HCT116 (cell line): ENCODE measurements at regions not wholly inside any gene's neighbourhood (a gene's known extent, or its start where the extent isn't known, plus 50 kb on each side); places are given as distances from the start of the nearest gene placed in this dataset.

Source experiments
- ATAC-seq: fragments of 200-7000 bp; cut with Tn5 transposase; 2 replicates; pipeline ENCODE4 v1.9.1; 2020; ENCODE audit warnings: mild to moderate bottlenecking, moderate library complexity
- BruUV-seq: library from RNA; stranded (reverse); fragments of 400-500 nt; replicated peaks from 2 replicates; lab custom pipeline; 2021; lab: Mats Ljungman, UMichigan
- CTCF ChIA-PET: fragments of 300-600 bp; sonication (Branson Sonifier 250); formaldehyde crosslinking; loops from one replicate; lab custom pipeline; 2021; ENCODE audit warnings: antibody characterized with exemption; lab: Charles Lee
- POLR2A ChIA-PET: fragments of 300-600, 350-600 bp; sonication (Branson Sonifier 250); formaldehyde crosslinking; loops from one replicate; lab custom pipeline; 2021; ENCODE audit warnings: antibody characterized with exemption; lab: Charles Lee
- RAD21 ChIA-PET, 2 experiments: fragments of 300-600 bp; sonication (Branson Sonifier 250); formaldehyde crosslinking; loops; one replicate each; lab custom pipeline; 2023; ENCODE audit warnings: low total read pairs in 2 of 2; ENCODE audit not compliant: uncharacterized antibody in 2 of 2, unreplicated experiment in 2 of 2, low non-redundant PET in 1 of 2; lab: Charles Lee
- DNase-seq: peaks from one replicate; pipeline ENCODE4 v3.0.0-alpha.2; 2010; ENCODE audit warnings: low read depth, low spot score
- H2AFZ ChIP-seq: fragments of 200-600 bp; shearing (Covaris generic), sonication (generic); 2 replicates; pipeline ENCODE4 v1.6.1; 2017; ENCODE audit warnings: low read depth, mixed run types, mixed read lengths, antibody characterized with exemption, low read length; ENCODE audit not compliant: poor library complexity, severe bottlenecking
- H3K27ac ChIP-seq: 2 replicates; pipeline ENCODE4 v1.5.1; 2012; ENCODE audit warnings: low read depth, low read length
- H3K27me3 ChIP-seq: fragments of 200-600 bp; sonication (generic); 2 replicates; pipeline ENCODE4 v1.6.1; 2016; ENCODE audit warnings: mixed run types, low read length, mixed read lengths; ENCODE audit not compliant: insufficient read depth
- H3K36me3 ChIP-seq, 2 experiments: fragments of 200-500 bp in 1 of 2; fragments of 200-600 bp in 1 of 2; sonication (Bioruptor generic) in 1 of 2; sonication (generic) in 1 of 2; 2 replicates each; pipeline versions ENCODE4 v1.5.1 to v1.6.1; 2014 to 2016; ENCODE audit warnings: low read length in 2 of 2, inconsistent platforms in 1 of 2, mixed read lengths in 1 of 2, mixed run types in 1 of 2; ENCODE audit not compliant: insufficient read depth in 2 of 2, control insufficient read depth in 1 of 2
- H3K4me1 ChIP-seq, 2 experiments: fragments of 200-600 bp in 1 of 2; sonication (generic) in 1 of 2; 2 replicates each; pipeline versions ENCODE4 v1.5.1 to v1.6.1; 2012 to 2017; ENCODE audit warnings: low read length in 2 of 2, inconsistent platforms in 1 of 2, mild to moderate bottlenecking in 1 of 2, mixed read lengths in 1 of 2, mixed run types in 1 of 2, moderate library complexity in 1 of 2; ENCODE audit not compliant: insufficient read depth in 2 of 2, control insufficient read depth in 1 of 2
- H3K4me2 ChIP-seq: fragments of 200-600 bp; sonication (generic); 2 replicates; pipeline ENCODE4 v1.6.1; 2017; ENCODE audit warnings: mixed run types, low read length, mixed read lengths
- H3K4me3 ChIP-seq, 2 experiments: fragments of 200-600 bp in 1 of 2; sonication (generic) in 1 of 2; replicated peaks in 1 of 2; 2 replicates each; pipeline ENCODE4 v1.5.1; 2011 to 2016; ENCODE audit warnings: low read length in 2 of 2, control low read depth in 1 of 2, low read depth in 1 of 2, mild to moderate bottlenecking in 1 of 2, mixed read lengths in 1 of 2, mixed run types in 1 of 2
- H3K79me2 ChIP-seq: fragments of 200-600 bp; sonication (generic); 2 replicates; pipeline ENCODE4 v1.6.1; 2017; ENCODE audit warnings: mild to moderate bottlenecking, mixed run types, low read length, moderate library complexity, mixed read lengths; ENCODE audit not compliant: insufficient read depth
- H3K9ac ChIP-seq: fragments of 200-600 bp; sonication (generic); 2 replicates; pipeline ENCODE4 v1.6.1; 2016; ENCODE audit warnings: low read length, mixed read lengths
- H3K9me2 ChIP-seq: fragments of 200-600 bp; sonication (generic), shearing (Covaris generic); 2 replicates; pipeline ENCODE4 v1.6.1; 2017; ENCODE audit warnings: mixed run types, mild to moderate bottlenecking, moderate library complexity; ENCODE audit not compliant: insufficient read depth
- H3K9me3 ChIP-seq, 2 experiments: fragments of 200-500 bp in 1 of 2; fragments of 200-600 bp in 1 of 2; sonication (Bioruptor generic) in 1 of 2; sonication (generic) in 1 of 2; 2 replicates each; pipeline ENCODE4 v1.6.1; 2014 to 2017; ENCODE audit warnings: low read length in 2 of 2, mixed read lengths in 2 of 2, inconsistent platforms in 1 of 2, low read depth in 1 of 2, mild to moderate bottlenecking in 1 of 2, mixed run types in 1 of 2, moderate library complexity in 1 of 2; ENCODE audit not compliant: control insufficient read depth in 1 of 2, insufficient read depth in 1 of 2
- H4K20me1 ChIP-seq: fragments of 200-600 bp; sonication (generic), shearing (Covaris generic); 2 replicates; pipeline ENCODE4 v1.6.1; 2017; ENCODE audit warnings: mixed run types, mild to moderate bottlenecking, moderate library complexity; ENCODE audit not compliant: insufficient read depth
- CBX3 ChIP-seq: IDR thresholded peaks from 2 replicates; pipeline ENCODE4 v1.6.1; 2012; ENCODE audit warnings: low read depth
- CTCF ChIP-seq, 3 experiments: fragments of 200-600 bp in 1 of 3; sonication (generic) in 1 of 3; IDR thresholded peaks in 2 of 3; conservative IDR thresholded peaks in 1 of 3; 2 replicates each; pipeline ENCODE4 v1.5.1; 2012 to 2017; ENCODE audit warnings: low read depth in 2 of 3, low read length in 2 of 3, antibody characterized with exemption in 1 of 3, borderline replicate concordance in 1 of 3, control low read depth in 1 of 3, mild to moderate bottlenecking in 1 of 3, mixed read lengths in 1 of 3, mixed run types in 1 of 3, moderate library complexity in 1 of 3; ENCODE audit not compliant: insufficient read depth in 1 of 3
- EGR1 ChIP-seq: IDR thresholded peaks from 2 replicates; pipeline ENCODE4 v1.6.1; 2012; ENCODE audit warnings: low read depth
- EZH2 ChIP-seq: fragments of 200-600 bp; sonication (generic); IDR thresholded peaks from 2 replicates; pipeline ENCODE4 v1.6.1; 2017; ENCODE audit warnings: antibody characterized with exemption, mixed run types
- EZH2phosphoT487 ChIP-seq: fragments of 200-600 bp; IDR thresholded peaks from 2 replicates; pipeline ENCODE4 v1.6.1; 2018; ENCODE audit warnings: antibody characterized with exemption, borderline replicate concordance
- FOSL1 ChIP-seq: IDR thresholded peaks from 2 replicates; pipeline ENCODE4 v1.6.1; 2012; ENCODE audit warnings: low read depth
- MAX ChIP-seq: IDR thresholded peaks from 2 replicates; pipeline ENCODE4 v1.6.1; 2012
- RAD21 ChIP-seq: IDR thresholded peaks from 2 replicates; pipeline ENCODE4 v1.6.1; 2012; ENCODE audit warnings: low read depth, mild to moderate bottlenecking
- SP1 ChIP-seq: IDR thresholded peaks from 2 replicates; pipeline ENCODE4 v1.6.1; 2012; ENCODE audit warnings: low read depth
- YY1 ChIP-seq: IDR thresholded peaks from 2 replicates; pipeline ENCODE4 v1.6.1; 2011; ENCODE audit warnings: low read length, low read depth, moderate library complexity, mild to moderate bottlenecking; ENCODE audit not compliant: insufficient replicate concordance; ENCODE audit errors: extremely low read depth
- ZFX ChIP-seq: fragments of 450-650 bp; IDR thresholded peaks from 2 replicates; pipeline ENCODE4 v1.6.1; 2017
- ZNF274 ChIP-seq: fragments of 200-500 bp; sonication (Bioruptor generic); IDR thresholded peaks from 2 replicates; pipeline ENCODE4 v1.6.1; 2014; ENCODE audit warnings: mild to moderate bottlenecking, low read depth, low read length, inconsistent platforms
- intact Hi-C: fragments of 100-400 bp; cut with micrococcal nuclease; formaldehyde crosslinking; loops from 2 replicates; pipeline ENCODE4 v1.10.0; 2022
- TF ChIP-seq, protein P1 (sequence below): IDR thresholded peaks from 2 replicates; pipeline ENCODE4 v1.6.1; 2011; ENCODE audit warnings: mild to moderate bottlenecking, low read length, moderate library complexity; ENCODE audit not compliant: insufficient replicate concordance; ENCODE audit errors: extremely low read depth

GRCh38 chr2:236855176-236855865, 230.4 kb upstream of the COPS8 start:
- Histone ChIP-seq H3K27me3 (peaks cover 33% of the 10 kb centered on the region; the same call in 1 of the 2 replicates), H3K36me3 (no peaks in the 10 kb centered on the region), H3K4me2 (no peak overlapping the region), H3K79me2 (no peaks in the 10 kb centered on the region), H3K9me3 (no peaks in the 10 kb centered on the region), H3K9ac (no peak overlapping the region), H4K20me1 (no peaks in the 10 kb centered on the region), H3K4me3 (no peak overlapping the region), H3K9me2 (no peaks in the 10 kb centered on the region), H2AFZ (no peak overlapping the region)
- DNase-seq (no peak), ATAC-seq (no peak)
- ChIA-PET POLR2A (no interaction called here), CTCF (no interaction called here), RAD21 (no interaction called here)
- no TSS peak for BruUV-seq
- intact Hi-C loops, result no loop called here
- no peak for TF ChIP-seq ZNF274
- TF ChIP-seq, all 23 proteins: peak for 0
- Histone ChIP-seq H3K27ac (no peak overlapping the region), H3K4me1 (no peaks in the 10 kb centered on the region)

DNA sequence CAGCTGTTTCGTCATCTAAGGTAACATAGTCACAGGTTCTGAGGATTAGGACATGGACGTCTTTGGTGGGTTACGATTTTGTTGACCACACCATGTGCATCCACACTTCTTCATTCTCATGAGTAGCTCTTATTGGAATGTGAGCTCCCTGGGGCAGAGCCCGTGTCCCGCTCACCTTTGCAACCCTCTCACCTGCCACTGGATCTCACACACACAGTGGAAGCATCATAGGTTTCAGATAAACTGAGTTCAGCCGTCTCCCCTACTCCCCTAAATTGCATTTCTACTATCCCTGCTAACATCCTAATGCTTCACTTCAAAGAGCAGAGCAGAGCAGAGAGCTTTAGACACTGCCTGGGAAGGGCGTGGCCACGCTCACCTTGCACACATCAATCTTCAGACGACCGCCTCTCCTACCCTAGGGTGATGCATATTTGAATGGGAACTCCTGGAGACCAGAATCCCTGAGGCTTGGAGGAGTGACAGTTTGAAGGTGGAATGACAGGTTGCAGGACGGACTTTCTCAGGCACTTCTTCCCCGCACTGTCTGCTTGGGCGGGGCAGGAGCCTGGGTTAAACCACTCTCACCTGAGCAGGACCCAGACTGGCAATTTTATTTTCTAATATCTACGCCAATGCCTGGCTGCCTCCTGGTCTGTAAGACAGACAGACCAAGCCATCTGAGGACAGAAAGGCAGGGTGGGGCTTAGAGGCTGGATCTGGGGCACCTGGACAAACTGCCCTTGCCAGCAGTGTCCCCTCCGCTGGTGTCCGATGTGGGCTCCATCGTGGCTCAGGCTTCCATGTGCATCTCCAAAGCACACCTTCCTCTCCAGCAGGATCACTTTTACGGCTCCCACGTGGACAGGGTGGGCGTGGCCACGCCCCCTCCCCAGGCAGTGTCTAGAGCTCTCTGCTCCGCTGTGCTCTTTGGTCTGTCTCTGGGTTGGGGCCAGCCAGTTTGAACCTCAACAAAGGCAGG, 229.5 kb upstream of the COPS8 start:
- Histone ChIP-seq H3K36me3 (no peaks in the 10 kb centered on the region), H3K4me2 (no peak overlapping the region), H3K4me1 (no peaks in the 10 kb centered on the region), H3K4me3 (no peak overlapping the region), H3K27ac (no peak overlapping the region), H3K9me3 (no peaks in the 10 kb centered on the region), H4K20me1 (no peaks in the 10 kb centered on the region), H2AFZ (no peak overlapping the region), H3K9ac (no peak overlapping the region), H3K79me2 (no peaks in the 10 kb centered on the region), H3K27me3 (peaks cover 27% of the 10 kb centered on the region; the same call in 1 of the 2 replicates), H3K9me2 (no peaks in the 10 kb centered on the region)
- ChIA-PET CTCF (no interaction called here), POLR2A (no interaction called here), RAD21 (no interaction called here)
- BruUV-seq, result no TSS peak
- intact Hi-C loops, result no loop called here
- ATAC-seq (no peak), DNase-seq (no peak)
- TF ChIP-seq YY1 (no peak), MAX (no peak), EGR1 (no peak), EZH2 (no peak), FOSL1 (no peak), SP1 (no peak), CBX3 (no peak), RAD21 (no peak), EZH2phosphoT487 (no peak), ZFX (no peak), ZNF274 (no peak), CTCF (IDR thresholded peaks at IDR 0.05 in 2 of 3, conservative IDR thresholded peaks at IDR 0.05 in 1 of 3; ENCODE audit: borderline replicate concordance in 1 of 3, insufficient read depth in 1 of 3, low read depth in 2 of 3, low read length in 2 of 3) (no peak)
- TF ChIP-seq, protein P1, sequence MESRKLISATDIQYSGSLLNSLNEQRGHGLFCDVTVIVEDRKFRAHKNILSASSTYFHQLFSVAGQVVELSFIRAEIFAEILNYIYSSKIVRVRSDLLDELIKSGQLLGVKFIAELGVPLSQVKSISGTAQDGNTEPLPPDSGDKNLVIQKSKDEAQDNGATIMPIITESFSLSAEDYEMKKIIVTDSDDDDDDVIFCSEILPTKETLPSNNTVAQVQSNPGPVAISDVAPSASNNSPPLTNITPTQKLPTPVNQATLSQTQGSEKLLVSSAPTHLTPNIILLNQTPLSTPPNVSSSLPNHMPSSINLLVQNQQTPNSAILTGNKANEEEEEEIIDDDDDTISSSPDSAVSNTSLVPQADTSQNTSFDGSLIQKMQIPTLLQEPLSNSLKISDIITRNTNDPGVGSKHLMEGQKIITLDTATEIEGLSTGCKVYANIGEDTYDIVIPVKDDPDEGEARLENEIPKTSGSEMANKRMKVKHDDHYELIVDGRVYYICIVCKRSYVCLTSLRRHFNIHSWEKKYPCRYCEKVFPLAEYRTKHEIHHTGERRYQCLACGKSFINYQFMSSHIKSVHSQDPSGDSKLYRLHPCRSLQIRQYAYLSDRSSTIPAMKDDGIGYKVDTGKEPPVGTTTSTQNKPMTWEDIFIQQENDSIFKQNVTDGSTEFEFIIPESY, result no peak
